ENCODE measurements at regions not wholly inside any gene's neighbourhood (a gene's known extent, or its start where the extent isn't known, plus 50 kb on each side); places are given as distances from the start of the nearest gene placed in this dataset.
A peak's percentile ranks its signal among the peaks of the same experiment; 100 is the strongest.

DNA sequence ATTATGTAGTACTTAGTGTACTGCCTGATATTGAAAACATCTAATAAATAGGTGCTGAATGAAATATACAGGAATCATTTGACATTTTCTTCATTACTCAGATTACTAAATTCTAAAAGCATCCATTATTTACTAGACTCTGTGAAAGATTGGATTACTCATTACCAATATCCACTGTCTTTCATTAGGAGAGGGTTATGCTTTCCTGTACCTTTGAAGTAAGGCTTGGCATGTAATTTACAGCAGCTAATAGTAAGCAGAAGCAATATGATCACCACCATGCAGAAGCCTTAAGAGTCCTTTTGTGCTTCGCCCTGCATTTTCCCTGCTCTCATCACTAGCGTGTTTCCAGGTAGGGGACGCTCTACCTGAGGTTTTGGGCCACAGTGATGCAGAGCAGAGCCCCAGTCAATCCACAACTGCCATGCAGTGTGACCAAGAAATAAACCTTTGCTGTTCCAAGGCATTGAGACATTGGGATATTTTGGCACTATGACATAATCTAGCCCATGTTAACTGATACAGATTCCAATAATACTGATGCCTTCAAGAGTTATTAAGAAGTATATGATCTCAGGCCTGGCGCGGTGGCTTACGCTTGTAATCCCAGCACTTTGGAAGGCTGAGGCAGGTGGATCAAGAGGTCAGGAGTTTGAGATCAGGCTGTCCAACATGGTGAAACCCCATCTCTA lies 502.8 kb upstream of the MARCKS start:
- Histone ChIP-seq H3K4me2 (ENCODE audit: low read length) (no peak overlapping the region; the same call in 1 of the 2 replicates), H3K27me3 (ENCODE audit: insufficient read depth, low read length) (no peaks in the 10 kb centered on the region), H3K9me2 (ENCODE audit: insufficient read depth) (no peaks in the 10 kb centered on the region), H3K4me3 (replicated peaks in 1 of 2; ENCODE audit: low read depth in 1 of 2, low read length in 2 of 2) (no peak overlapping the region), H3K9ac (ENCODE audit: low read length) (0 out of 2 replicates have a peak overlapping the region, but pooled peaks have one; percentile 2), H3K27ac (ENCODE audit: low read depth, low read length) (no peak overlapping the region), H2AFZ (ENCODE audit: low read depth, low read length, poor library complexity, severe bottlenecking) (no peak overlapping the region), H3K36me3 (ENCODE audit: control insufficient read depth in 1 of 2, insufficient read depth in 2 of 2, low read length in 2 of 2) (no peaks in the 10 kb centered on the region), H3K9me3 (ENCODE audit: control insufficient read depth in 1 of 2, insufficient read depth in 1 of 2, low read depth in 1 of 2, low read length in 2 of 2) (no peaks in the 10 kb centered on the region), H3K4me1 (ENCODE audit: control insufficient read depth in 1 of 2, insufficient read depth in 2 of 2, low read length in 2 of 2) (peaks cover 21 to 57% of the 10 kb centered on the region in 2 experiments), H3K79me2 (ENCODE audit: insufficient read depth, low read length) (no peaks in the 10 kb centered on the region), H4K20me1 (ENCODE audit: insufficient read depth) (no peaks in the 10 kb centered on the region)
- DNase-seq (ENCODE audit: low read depth, low spot score) = no peak
- ATAC-seq = no peak
- CTCF ChIA-PET = no interaction called here
- no TSS peak for BruUV-seq (replicated peaks)
- POLR2A ChIA-PET = no interaction called here
- intact Hi-C loops (cut with micrococcal nuclease) = loop anchor here (5.0 kb wide), 1 partner anchor 503 kb away; the partner anchor contains the start of gene MARCKS
- TF ChIP-seq FOSL1 (IDR thresholded peaks at IDR 0.05; ENCODE audit: low read depth) (no peak), EGR1 (IDR thresholded peaks at IDR 0.05; ENCODE audit: low read depth) (no peak), JUND (IDR thresholded peaks at IDR 0.05) (no peak), CBX3 (IDR thresholded peaks at IDR 0.05; ENCODE audit: low read depth) (no peak), POLR2AphosphoS5 (IDR thresholded peaks at IDR 0.05; ENCODE audit: low read depth, low read length) (no peak), SP1 (IDR thresholded peaks at IDR 0.05; ENCODE audit: low read depth) (no peak), EZH2 (IDR thresholded peaks at IDR 0.05) (no peak), RAD21 (IDR thresholded peaks at IDR 0.05; ENCODE audit: low read depth) (no peak), YY1 (IDR thresholded peaks at IDR 0.05; ENCODE audit: extremely low read depth, insufficient replicate concordance, low read depth, low read length) (no peak), ELF1 (IDR thresholded peaks at IDR 0.05; ENCODE audit: borderline replicate concordance, low read depth) (no peak)
- TF ChIP-seq, protein P1, sequence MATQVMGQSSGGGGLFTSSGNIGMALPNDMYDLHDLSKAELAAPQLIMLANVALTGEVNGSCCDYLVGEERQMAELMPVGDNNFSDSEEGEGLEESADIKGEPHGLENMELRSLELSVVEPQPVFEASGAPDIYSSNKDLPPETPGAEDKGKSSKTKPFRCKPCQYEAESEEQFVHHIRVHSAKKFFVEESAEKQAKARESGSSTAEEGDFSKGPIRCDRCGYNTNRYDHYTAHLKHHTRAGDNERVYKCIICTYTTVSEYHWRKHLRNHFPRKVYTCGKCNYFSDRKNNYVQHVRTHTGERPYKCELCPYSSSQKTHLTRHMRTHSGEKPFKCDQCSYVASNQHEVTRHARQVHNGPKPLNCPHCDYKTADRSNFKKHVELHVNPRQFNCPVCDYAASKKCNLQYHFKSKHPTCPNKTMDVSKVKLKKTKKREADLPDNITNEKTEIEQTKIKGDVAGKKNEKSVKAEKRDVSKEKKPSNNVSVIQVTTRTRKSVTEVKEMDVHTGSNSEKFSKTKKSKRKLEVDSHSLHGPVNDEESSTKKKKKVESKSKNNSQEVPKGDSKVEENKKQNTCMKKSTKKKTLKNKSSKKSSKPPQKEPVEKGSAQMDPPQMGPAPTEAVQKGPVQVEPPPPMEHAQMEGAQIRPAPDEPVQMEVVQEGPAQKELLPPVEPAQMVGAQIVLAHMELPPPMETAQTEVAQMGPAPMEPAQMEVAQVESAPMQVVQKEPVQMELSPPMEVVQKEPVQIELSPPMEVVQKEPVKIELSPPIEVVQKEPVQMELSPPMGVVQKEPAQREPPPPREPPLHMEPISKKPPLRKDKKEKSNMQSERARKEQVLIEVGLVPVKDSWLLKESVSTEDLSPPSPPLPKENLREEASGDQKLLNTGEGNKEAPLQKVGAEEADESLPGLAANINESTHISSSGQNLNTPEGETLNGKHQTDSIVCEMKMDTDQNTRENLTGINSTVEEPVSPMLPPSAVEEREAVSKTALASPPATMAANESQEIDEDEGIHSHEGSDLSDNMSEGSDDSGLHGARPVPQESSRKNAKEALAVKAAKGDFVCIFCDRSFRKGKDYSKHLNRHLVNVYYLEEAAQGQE (IDR thresholded peaks at IDR 0.05; ENCODE audit: low read depth) = no peak
- TF ChIP-seq, protein P2, sequence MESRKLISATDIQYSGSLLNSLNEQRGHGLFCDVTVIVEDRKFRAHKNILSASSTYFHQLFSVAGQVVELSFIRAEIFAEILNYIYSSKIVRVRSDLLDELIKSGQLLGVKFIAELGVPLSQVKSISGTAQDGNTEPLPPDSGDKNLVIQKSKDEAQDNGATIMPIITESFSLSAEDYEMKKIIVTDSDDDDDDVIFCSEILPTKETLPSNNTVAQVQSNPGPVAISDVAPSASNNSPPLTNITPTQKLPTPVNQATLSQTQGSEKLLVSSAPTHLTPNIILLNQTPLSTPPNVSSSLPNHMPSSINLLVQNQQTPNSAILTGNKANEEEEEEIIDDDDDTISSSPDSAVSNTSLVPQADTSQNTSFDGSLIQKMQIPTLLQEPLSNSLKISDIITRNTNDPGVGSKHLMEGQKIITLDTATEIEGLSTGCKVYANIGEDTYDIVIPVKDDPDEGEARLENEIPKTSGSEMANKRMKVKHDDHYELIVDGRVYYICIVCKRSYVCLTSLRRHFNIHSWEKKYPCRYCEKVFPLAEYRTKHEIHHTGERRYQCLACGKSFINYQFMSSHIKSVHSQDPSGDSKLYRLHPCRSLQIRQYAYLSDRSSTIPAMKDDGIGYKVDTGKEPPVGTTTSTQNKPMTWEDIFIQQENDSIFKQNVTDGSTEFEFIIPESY (IDR thresholded peaks at IDR 0.05; ENCODE audit: extremely low read depth, insufficient replicate concordance, low read length) = no peak
- TF ChIP-seq, protein P3, sequence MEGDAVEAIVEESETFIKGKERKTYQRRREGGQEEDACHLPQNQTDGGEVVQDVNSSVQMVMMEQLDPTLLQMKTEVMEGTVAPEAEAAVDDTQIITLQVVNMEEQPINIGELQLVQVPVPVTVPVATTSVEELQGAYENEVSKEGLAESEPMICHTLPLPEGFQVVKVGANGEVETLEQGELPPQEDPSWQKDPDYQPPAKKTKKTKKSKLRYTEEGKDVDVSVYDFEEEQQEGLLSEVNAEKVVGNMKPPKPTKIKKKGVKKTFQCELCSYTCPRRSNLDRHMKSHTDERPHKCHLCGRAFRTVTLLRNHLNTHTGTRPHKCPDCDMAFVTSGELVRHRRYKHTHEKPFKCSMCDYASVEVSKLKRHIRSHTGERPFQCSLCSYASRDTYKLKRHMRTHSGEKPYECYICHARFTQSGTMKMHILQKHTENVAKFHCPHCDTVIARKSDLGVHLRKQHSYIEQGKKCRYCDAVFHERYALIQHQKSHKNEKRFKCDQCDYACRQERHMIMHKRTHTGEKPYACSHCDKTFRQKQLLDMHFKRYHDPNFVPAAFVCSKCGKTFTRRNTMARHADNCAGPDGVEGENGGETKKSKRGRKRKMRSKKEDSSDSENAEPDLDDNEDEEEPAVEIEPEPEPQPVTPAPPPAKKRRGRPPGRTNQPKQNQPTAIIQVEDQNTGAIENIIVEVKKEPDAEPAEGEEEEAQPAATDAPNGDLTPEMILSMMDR (IDR thresholded peaks at IDR 0.05 in 2 of 3, conservative IDR thresholded peaks at IDR 0.05 in 1 of 3; ENCODE audit: borderline replicate concordance in 1 of 3, insufficient read depth in 1 of 3, low read depth in 2 of 3, low read length in 2 of 3) = no peak
- TF ChIP-seq, protein P4, sequence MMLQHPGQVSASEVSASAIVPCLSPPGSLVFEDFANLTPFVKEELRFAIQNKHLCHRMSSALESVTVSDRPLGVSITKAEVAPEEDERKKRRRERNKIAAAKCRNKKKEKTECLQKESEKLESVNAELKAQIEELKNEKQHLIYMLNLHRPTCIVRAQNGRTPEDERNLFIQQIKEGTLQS (IDR thresholded peaks at IDR 0.05) = no peak
- RAD21 ChIA-PET (ENCODE audit: low non-redundant PET in 1 of 2, low total read pairs in 2 of 2, uncharacterized antibody in 2 of 2, unreplicated experiment in 2 of 2) = no interaction called here
